B cell (primary cell): ENCODE measurements at regions not wholly inside any gene's neighbourhood (a gene's known extent, or its start where the extent isn't known, plus 50 kb on each side); places are given as distances from the start of the nearest gene placed in this dataset.

Source experiments
- EZH2 ChIP-seq: IDR thresholded peaks from 2 replicates; pipeline ENCODE4 v1.6.1; 2012; ENCODE audit warnings: borderline replicate concordance, low read depth, mild to moderate bottlenecking, moderate library complexity, low read length; ENCODE audit not compliant: insufficient read depth, poor library complexity, severe bottlenecking
- TF ChIP-seq, protein P1 (sequence below): fragments of 200-600 bp; IDR thresholded peaks from one replicate; pipeline ENCODE4 v1.8.0; 2022; ENCODE audit warnings: antibody characterized with exemption, mild to moderate bottlenecking

DNA sequence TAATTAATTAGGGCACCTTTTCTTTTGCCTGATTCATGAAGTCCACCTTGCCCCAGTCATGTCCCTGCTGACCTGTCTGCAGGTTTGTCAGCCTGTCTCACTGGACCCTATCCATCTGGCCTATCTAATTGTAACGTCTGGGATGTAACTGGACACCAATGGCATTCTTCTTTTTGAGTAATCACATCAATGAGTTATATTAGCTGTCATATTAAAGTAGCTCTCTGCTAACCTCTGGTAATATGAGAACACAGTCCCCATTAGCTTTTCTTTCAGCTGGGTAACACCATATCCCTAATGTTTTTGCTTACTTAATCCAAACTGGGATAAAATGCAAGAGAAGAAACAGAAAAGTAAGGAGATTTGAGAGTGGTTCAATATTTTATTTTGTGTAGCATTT is 166.2 kb upstream of the VEPH1 start:
- TF ChIP-seq, protein P1, sequence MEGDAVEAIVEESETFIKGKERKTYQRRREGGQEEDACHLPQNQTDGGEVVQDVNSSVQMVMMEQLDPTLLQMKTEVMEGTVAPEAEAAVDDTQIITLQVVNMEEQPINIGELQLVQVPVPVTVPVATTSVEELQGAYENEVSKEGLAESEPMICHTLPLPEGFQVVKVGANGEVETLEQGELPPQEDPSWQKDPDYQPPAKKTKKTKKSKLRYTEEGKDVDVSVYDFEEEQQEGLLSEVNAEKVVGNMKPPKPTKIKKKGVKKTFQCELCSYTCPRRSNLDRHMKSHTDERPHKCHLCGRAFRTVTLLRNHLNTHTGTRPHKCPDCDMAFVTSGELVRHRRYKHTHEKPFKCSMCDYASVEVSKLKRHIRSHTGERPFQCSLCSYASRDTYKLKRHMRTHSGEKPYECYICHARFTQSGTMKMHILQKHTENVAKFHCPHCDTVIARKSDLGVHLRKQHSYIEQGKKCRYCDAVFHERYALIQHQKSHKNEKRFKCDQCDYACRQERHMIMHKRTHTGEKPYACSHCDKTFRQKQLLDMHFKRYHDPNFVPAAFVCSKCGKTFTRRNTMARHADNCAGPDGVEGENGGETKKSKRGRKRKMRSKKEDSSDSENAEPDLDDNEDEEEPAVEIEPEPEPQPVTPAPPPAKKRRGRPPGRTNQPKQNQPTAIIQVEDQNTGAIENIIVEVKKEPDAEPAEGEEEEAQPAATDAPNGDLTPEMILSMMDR = no peak
- TF ChIP-seq EZH2 = no peak
